ENCODE measurements at regions not wholly inside any gene's neighbourhood (a gene's known extent, or its start where the extent isn't known, plus 50 kb on each side); places are given as distances from the start of the nearest gene placed in this dataset.
"Not testable (repeated sequence)": the region's sequence is repeated elsewhere in the genome, so short reads cannot be mapped to it uniquely, and the experiment has no call there.

GRCh38 chr9:28147923-28148597 lies 574.8 kb upstream of the C9orf72 start:
- not testable (repeated sequence) for FAIRE-seq

GRCh38 chr9:28149361-28150050 lies 576.2 kb upstream of the C9orf72 start:
- not testable (repeated sequence) for FAIRE-seq; DNase-seq (ENCODE audit: extremely low spot score, insufficient read length, low read depth)

More at GRCh38 chr9:28147923-28148597, 574.8 kb upstream of the C9orf72 start:
- DNase-seq (ENCODE audit: extremely low spot score, insufficient read length, low read depth): not testable (repeated sequence)

GRCh38 chr9:28155067-28155466 lies 581.8 kb upstream of the C9orf72 start:
- DNase-seq (ENCODE audit: extremely low spot score, insufficient read length, low read depth): no peak
- no peak for FAIRE-seq

GRCh38 chr9:28155671-28156070 lies 582.4 kb upstream of the C9orf72 start:
- FAIRE-seq: no peak
- no peak for DNase-seq (ENCODE audit: extremely low spot score, insufficient read length, low read depth)

- no peak for DNase-seq (ENCODE audit: extremely low spot score, insufficient read length, low read depth)
These were observed 585.2 kb upstream of the C9orf72 start for GRCh38 chr9:28158451-28158850.

GRCh38 chr9:28163619-28164018 lies 590.3 kb upstream of the C9orf72 start:
- DNase-seq (ENCODE audit: extremely low spot score, insufficient read length, low read depth) (no peak), FAIRE-seq (no peak)

More at GRCh38 chr9:28158451-28158850, 585.2 kb upstream of the C9orf72 start:
- no peak for FAIRE-seq

GRCh38 chr9:28166179-28166578 lies 592.9 kb upstream of the C9orf72 start:
- FAIRE-seq: no peak
- DNase-seq (ENCODE audit: extremely low spot score, insufficient read length, low read depth): no peak

GRCh38 chr9:28177142-28177541 lies 603.9 kb upstream of the C9orf72 start:
- DNase-seq (ENCODE audit: extremely low spot score, insufficient read length, low read depth) (no peak), FAIRE-seq (no peak)

GRCh38 chr9:28177925-28178324 lies 604.6 kb upstream of the C9orf72 start:
- DNase-seq (ENCODE audit: extremely low spot score, insufficient read length, low read depth) (no peak), FAIRE-seq (no peak)

- no peak for DNase-seq (ENCODE audit: extremely low spot score, insufficient read length, low read depth)
- no peak for FAIRE-seq
These were observed 606.6 kb upstream of the C9orf72 start for GRCh38 chr9:28179893-28180292.

- DNase-seq (ENCODE audit: extremely low spot score, insufficient read length, low read depth): no peak
- no peak for FAIRE-seq
These were observed 617.7 kb upstream of the C9orf72 start for GRCh38 chr9:28190981-28191380.

- DNase-seq (ENCODE audit: extremely low spot score, insufficient read length, low read depth): no peak
- FAIRE-seq: no peak
These were observed 624.4 kb upstream of the C9orf72 start for GRCh38 chr9:28197653-28198052.

- DNase-seq (ENCODE audit: extremely low spot score, insufficient read length, low read depth) (no peak), FAIRE-seq (no peak)
These were observed 629.8 kb upstream of the C9orf72 start for GRCh38 chr9:28203036-28203435.

- FAIRE-seq (no peak), DNase-seq (ENCODE audit: extremely low spot score, insufficient read length, low read depth) (no peak)
These were observed 633.0 kb upstream of the C9orf72 start for GRCh38 chr9:28206280-28206679.

GRCh38 chr9:28207657-28208056 lies 634.4 kb upstream of the C9orf72 start:
- no peak for FAIRE-seq
- DNase-seq (ENCODE audit: extremely low spot score, insufficient read length, low read depth): no peak

GRCh38 chr9:28209130-28209529 lies 635.8 kb upstream of the C9orf72 start:
- no peak for FAIRE-seq

GRCh38 chr9:28212979-28213378 lies 639.7 kb upstream of the C9orf72 start:
- FAIRE-seq: no peak
- DNase-seq (ENCODE audit: extremely low spot score, insufficient read length, low read depth): no peak

More at GRCh38 chr9:28209130-28209529, 635.8 kb upstream of the C9orf72 start:
- no peak for DNase-seq (ENCODE audit: extremely low spot score, insufficient read length, low read depth)

- FAIRE-seq: no peak
These were observed 642.4 kb upstream of the C9orf72 start for GRCh38 chr9:28215536-28216299.

GRCh38 chr9:28232686-28233085 lies 659.4 kb upstream of the C9orf72 start:
- DNase-seq (ENCODE audit: extremely low spot score, insufficient read length, low read depth): no peak
- FAIRE-seq: no peak

More at GRCh38 chr9:28215536-28216299, 642.4 kb upstream of the C9orf72 start:
- no peak for DNase-seq (ENCODE audit: extremely low spot score, insufficient read length, low read depth)

- FAIRE-seq: no peak
- DNase-seq (ENCODE audit: extremely low spot score, insufficient read length, low read depth): no peak
These were observed 661.0 kb upstream of the C9orf72 start for GRCh38 chr9:28234133-28234893.

All from GM18507 (cell line).